ENCODE measurements at regions not wholly inside any gene's neighbourhood (a gene's known extent, or its start where the extent isn't known, plus 50 kb on each side); places are given as distances from the start of the nearest gene placed in this dataset.

- no peaks in the 10 kb centered on the region for H3K4me1 ChIP-seq (ENCODE audit: control insufficient read depth in 2 of 2, insufficient read depth in 2 of 2, low read length in 2 of 2)
- peaks cover 0 to 1% (median 0%) of the 10 kb centered on the region in 7 donors for H3K4me1 Mint-ChIP-seq
- H3K9me3 Mint-ChIP-seq, result no peaks in the 10 kb centered on the region
- H3K36me3 ChIP-seq (ENCODE audit: control insufficient read depth in 2 of 3, insufficient read depth in 3 of 3, low read length in 3 of 3), result no peaks in the 10 kb centered on the region
- H3K4me3 ChIP-seq (ENCODE audit: low read length), result no peak overlapping the region
- no peaks in the 10 kb centered on the region for H3K27me3 ChIP-seq (ENCODE audit: control insufficient read depth in 2 of 2, insufficient read depth in 2 of 2, low read length in 2 of 2)
- ChIA-PET POLR2A (no interaction called here), CTCF (no interaction called here)
- DNase-seq, result no peak
- H3K27me3 Mint-ChIP-seq, result peaks cover 11 to 34% (median 20%) of the 10 kb centered on the region in 5 donors
- no peak overlapping the region for H3K27ac ChIP-seq (ENCODE audit: low read depth, low read length)
- no peaks in the 10 kb centered on the region for H3K9me3 ChIP-seq (ENCODE audit: control insufficient read depth in 2 of 3, low read length in 3 of 3)
- intact Hi-C loops (cut with micrococcal nuclease), result no loop called here
- no peak for ATAC-seq
- H3K4me3 Mint-ChIP-seq, result no peak overlapping the region
- no peak overlapping the region for H3K27ac Mint-ChIP-seq
- no peaks in the 10 kb centered on the region for H3K36me3 Mint-ChIP-seq
Measured at GRCh38 chr14:56709201-56709600, 101.1 kb downstream of the OTX2 start.

- H3K36me3 Mint-ChIP-seq, result no peaks in the 10 kb centered on the region
- ATAC-seq (no peak), DNase-seq (no peak)
- CTCF ChIA-PET, result no interaction called here
- H3K4me1 Mint-ChIP-seq, result peaks cover 0 to 1% (median 0%) of the 10 kb centered on the region in 7 donors
- peaks cover 11 to 34% (median 21%) of the 10 kb centered on the region in 5 donors for H3K27me3 Mint-ChIP-seq
- POLR2A ChIA-PET, result no interaction called here
- H3K9me3 ChIP-seq (ENCODE audit: control insufficient read depth in 2 of 3, low read length in 3 of 3), result no peaks in the 10 kb centered on the region
- no peaks in the 10 kb centered on the region for H3K9me3 Mint-ChIP-seq
- intact Hi-C loops (cut with micrococcal nuclease), result no loop called here
- H3K4me3 Mint-ChIP-seq, result no peak overlapping the region
- H3K36me3 ChIP-seq (ENCODE audit: control insufficient read depth in 2 of 3, insufficient read depth in 3 of 3, low read length in 3 of 3), result no peaks in the 10 kb centered on the region
- H3K4me3 ChIP-seq (ENCODE audit: low read length), result no peak overlapping the region
- H3K27me3 ChIP-seq (ENCODE audit: control insufficient read depth in 2 of 2, insufficient read depth in 2 of 2, low read length in 2 of 2), result no peaks in the 10 kb centered on the region
- no peak overlapping the region for H3K27ac ChIP-seq (ENCODE audit: low read depth, low read length)
- H3K27ac Mint-ChIP-seq, result no peak overlapping the region
- H3K4me1 ChIP-seq (ENCODE audit: control insufficient read depth in 2 of 2, insufficient read depth in 2 of 2, low read length in 2 of 2), result no peaks in the 10 kb centered on the region
Measured at GRCh38 chr14:56708704-56709103, 101.6 kb downstream of the OTX2 start.

GRCh38 chr14:56703947-56704346 lies 106.3 kb downstream of the OTX2 start:
- ChIA-PET CTCF (interaction anchor here (0.6 kb wide), 1 partner anchor 55 kb away, joined by 4 read pairs; no protein-coding TSS in a partner anchor), POLR2A (interaction anchor here (0.7 kb wide), 1 partner anchor 10 kb away, joined by 3 read pairs; no protein-coding TSS in a partner anchor)
- no peak overlapping the region for H3K27ac Mint-ChIP-seq
- ATAC-seq (no peak), DNase-seq (no peak)
- Histone ChIP-seq H3K4me3 (ENCODE audit: low read length) (no peak overlapping the region), H3K27me3 (ENCODE audit: control insufficient read depth in 2 of 2, insufficient read depth in 2 of 2, low read length in 2 of 2) (no peaks in the 10 kb centered on the region), H3K4me1 (ENCODE audit: control insufficient read depth in 2 of 2, insufficient read depth in 2 of 2, low read length in 2 of 2) (no peaks in the 10 kb centered on the region), H3K9me3 (ENCODE audit: control insufficient read depth in 2 of 3, low read length in 3 of 3) (no peaks in the 10 kb centered on the region), H3K36me3 (ENCODE audit: control insufficient read depth in 2 of 3, insufficient read depth in 3 of 3, low read length in 3 of 3) (no peaks in the 10 kb centered on the region), H3K27ac (ENCODE audit: low read depth, low read length) (no peak overlapping the region)
- no peaks in the 10 kb centered on the region for H3K36me3 Mint-ChIP-seq
- no peak overlapping the region for H3K4me3 Mint-ChIP-seq
- intact Hi-C loops (cut with micrococcal nuclease), result no loop called here
- no peaks in the 10 kb centered on the region for H3K9me3 Mint-ChIP-seq
- H3K4me1 Mint-ChIP-seq, result peaks cover 0 to 1% (median 0%) of the 10 kb centered on the region in 7 donors
- peaks cover 13 to 25% (median 21%) of the 10 kb centered on the region in 5 donors for H3K27me3 Mint-ChIP-seq

- H3K36me3 Mint-ChIP-seq, result no peaks in the 10 kb centered on the region
Measured at GRCh38 chr14:56702515-56702914, 107.8 kb downstream of the OTX2 start.

More at GRCh38 chr14:56702515-56702914, 107.8 kb downstream of the OTX2 start:
- DNase-seq (no peak), ATAC-seq (no peak)
- Histone ChIP-seq H3K4me3 (ENCODE audit: low read length) (no peak overlapping the region), H3K9me3 (ENCODE audit: control insufficient read depth in 2 of 3, low read length in 3 of 3) (no peaks in the 10 kb centered on the region), H3K36me3 (ENCODE audit: control insufficient read depth in 2 of 3, insufficient read depth in 3 of 3, low read length in 3 of 3) (no peaks in the 10 kb centered on the region), H3K27me3 (ENCODE audit: control insufficient read depth in 2 of 2, insufficient read depth in 2 of 2, low read length in 2 of 2) (no peaks in the 10 kb centered on the region), H3K27ac (ENCODE audit: low read depth, low read length) (no peak overlapping the region), H3K4me1 (ENCODE audit: control insufficient read depth in 2 of 2, insufficient read depth in 2 of 2, low read length in 2 of 2) (no peaks in the 10 kb centered on the region)
- intact Hi-C loops (cut with micrococcal nuclease), result no loop called here
- H3K9me3 Mint-ChIP-seq, result no peaks in the 10 kb centered on the region
- ChIA-PET POLR2A (no interaction called here), CTCF (no interaction called here)
- no peak overlapping the region for H3K27ac Mint-ChIP-seq
- no peak overlapping the region for H3K4me3 Mint-ChIP-seq
- H3K4me1 Mint-ChIP-seq, result no peaks in the 10 kb centered on the region
- peaks cover 4 to 24% (median 16%) of the 10 kb centered on the region in 5 donors for H3K27me3 Mint-ChIP-seq
